ENCODE measurements at regions not wholly inside any gene's neighbourhood (a gene's known extent, or its start where the extent isn't known, plus 50 kb on each side); places are given as distances from the start of the nearest gene placed in this dataset.
"Not testable (repeated sequence)": the region's sequence is repeated elsewhere in the genome, so short reads cannot be mapped to it uniquely, and the experiment has no call there.

DNA sequence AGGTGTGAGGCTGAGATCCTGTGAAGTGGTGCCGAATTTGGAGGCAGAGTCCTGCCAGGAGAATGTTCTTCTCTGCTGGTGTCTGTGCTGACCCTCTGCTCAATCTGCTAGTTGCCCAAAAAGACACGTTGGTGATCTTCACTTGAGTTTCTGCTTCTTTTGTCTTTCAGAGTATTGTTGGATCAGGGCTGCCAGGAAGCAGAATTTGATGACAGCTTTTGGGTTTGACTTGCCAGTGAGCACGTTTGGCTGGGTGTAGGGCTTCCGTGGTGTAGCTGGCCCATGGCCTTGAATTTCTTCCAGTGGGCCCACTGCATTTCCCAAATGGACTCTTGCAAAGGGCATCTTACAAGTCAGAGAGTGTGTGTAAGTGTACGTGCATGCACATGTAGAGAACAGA is 183.9 kb upstream of the IRF2BP2 start:
- dilution Hi-C loops (cut with MboI; ENCODE audit: extremely low pct_ligation_motif_present, low sequenced_read_pairs); H2AFZ ChIP-seq (ENCODE audit: control insufficient read depth, low read length); H3K27me3 ChIP-seq (ENCODE audit: control insufficient read depth, extremely low read depth, insufficient read depth, low read length); H3K4me3 ChIP-seq (ENCODE audit: control insufficient read depth in 2 of 3, extremely low read depth in 1 of 3, insufficient read depth in 2 of 3, low read depth in 1 of 3, low read length in 3 of 3); DNase-seq (ENCODE audit: low read depth, low spot score); FAIRE-seq; H4K20me1 ChIP-seq (ENCODE audit: control insufficient read depth, extremely low read depth, insufficient read depth, low read length); H3K9me3 ChIP-seq (ENCODE audit: control insufficient read depth, low read depth, low read length); H3K4me1 ChIP-seq (ENCODE audit: control insufficient read depth, extremely low read depth, insufficient read depth, low read length); H3K4me2 ChIP-seq (ENCODE audit: control insufficient read depth, extremely low read depth, insufficient read depth, low read depth, low read length); H3K27ac ChIP-seq (ENCODE audit: control insufficient read depth, insufficient read depth, low read length); H3K9ac ChIP-seq (ENCODE audit: control insufficient read depth, extremely low read depth, insufficient read depth, low read length); H3K9me1 ChIP-seq (ENCODE audit: control insufficient read depth, extremely low read depth, insufficient read depth, low read length); H3K79me2 ChIP-seq (ENCODE audit: control insufficient read depth, insufficient read depth, low read length); H3K36me3 ChIP-seq (ENCODE audit: control insufficient read depth in 2 of 2, extremely low read depth in 1 of 2, insufficient read depth in 2 of 2, low read length in 2 of 2): not testable (repeated sequence)

DNA sequence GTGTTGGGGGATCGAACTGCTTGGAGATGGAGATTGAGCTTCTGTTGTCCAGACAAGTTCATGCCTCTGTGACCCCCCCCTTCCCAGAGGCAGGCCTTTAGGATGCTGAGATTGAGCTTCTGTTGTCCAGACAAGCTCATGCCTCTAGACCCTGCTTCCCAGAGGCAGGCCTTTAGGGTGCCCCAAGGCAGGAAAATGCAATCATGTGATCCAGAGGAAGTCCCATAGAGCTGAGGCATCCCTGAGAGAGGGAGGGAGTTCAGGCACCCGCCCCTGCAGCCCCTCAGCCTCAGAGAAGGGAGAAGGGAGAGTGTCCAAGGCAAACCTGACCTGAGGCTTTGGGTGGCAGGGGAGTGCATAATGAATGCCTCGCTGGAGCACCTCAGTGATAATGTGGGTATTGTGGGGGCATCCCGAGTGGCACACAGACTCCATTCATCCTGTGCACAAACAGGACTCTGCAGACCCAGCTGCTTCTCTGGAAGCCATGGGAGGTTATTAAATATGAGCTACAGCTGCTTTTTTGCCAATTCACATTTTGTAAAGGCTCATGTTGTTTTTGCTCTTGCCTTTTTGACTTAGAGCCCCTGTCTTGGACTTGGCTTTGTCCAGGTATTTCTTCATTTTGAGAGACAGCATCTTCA is 182.4 kb upstream of the IRF2BP2 start:
- dilution Hi-C loops (cut with MboI; ENCODE audit: extremely low pct_ligation_motif_present, low sequenced_read_pairs); DNase-seq (ENCODE audit: low read depth, low spot score); H3K9ac ChIP-seq (ENCODE audit: control insufficient read depth, extremely low read depth, insufficient read depth, low read length); H3K79me2 ChIP-seq (ENCODE audit: control insufficient read depth, insufficient read depth, low read length); H3K4me1 ChIP-seq (ENCODE audit: control insufficient read depth, extremely low read depth, insufficient read depth, low read length); H2AFZ ChIP-seq (ENCODE audit: control insufficient read depth, low read length); H3K4me3 ChIP-seq (ENCODE audit: control insufficient read depth in 2 of 3, extremely low read depth in 1 of 3, insufficient read depth in 2 of 3, low read depth in 1 of 3, low read length in 3 of 3); H3K36me3 ChIP-seq (ENCODE audit: control insufficient read depth in 2 of 2, extremely low read depth in 1 of 2, insufficient read depth in 2 of 2, low read length in 2 of 2); H3K9me1 ChIP-seq (ENCODE audit: control insufficient read depth, extremely low read depth, insufficient read depth, low read length); H3K27ac ChIP-seq (ENCODE audit: control insufficient read depth, insufficient read depth, low read length); FAIRE-seq; H4K20me1 ChIP-seq (ENCODE audit: control insufficient read depth, extremely low read depth, insufficient read depth, low read length); H3K9me3 ChIP-seq (ENCODE audit: control insufficient read depth, low read depth, low read length); H3K4me2 ChIP-seq (ENCODE audit: control insufficient read depth, extremely low read depth, insufficient read depth, low read depth, low read length); H3K27me3 ChIP-seq (ENCODE audit: control insufficient read depth, extremely low read depth, insufficient read depth, low read length): not testable (repeated sequence)

DNA sequence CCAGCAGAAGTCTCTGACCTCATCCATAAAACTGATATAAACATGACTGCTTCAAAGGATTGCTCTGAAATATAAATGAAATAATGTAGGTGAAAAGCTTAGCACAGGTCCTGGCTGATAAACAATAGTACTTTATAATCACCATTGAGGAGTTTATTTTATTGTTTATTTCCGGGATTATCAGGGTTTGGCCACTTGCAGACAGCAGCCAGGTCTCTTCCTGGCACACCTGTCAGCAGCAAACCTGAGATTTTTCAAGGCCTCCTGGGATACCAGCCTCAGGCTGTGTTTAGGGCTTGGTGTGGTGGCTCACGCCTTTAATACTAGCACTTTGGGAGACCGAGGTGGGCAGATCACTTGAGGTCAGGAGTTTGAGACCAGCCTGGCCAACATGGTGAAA is 181.6 kb upstream of the IRF2BP2 start:
- dilution Hi-C loops (cut with MboI; ENCODE audit: extremely low pct_ligation_motif_present, low sequenced_read_pairs); H3K27me3 ChIP-seq (ENCODE audit: control insufficient read depth, extremely low read depth, insufficient read depth, low read length); H3K79me2 ChIP-seq (ENCODE audit: control insufficient read depth, insufficient read depth, low read length); H3K4me3 ChIP-seq (ENCODE audit: control insufficient read depth in 2 of 3, extremely low read depth in 1 of 3, insufficient read depth in 2 of 3, low read depth in 1 of 3, low read length in 3 of 3); H3K9ac ChIP-seq (ENCODE audit: control insufficient read depth, extremely low read depth, insufficient read depth, low read length); H2AFZ ChIP-seq (ENCODE audit: control insufficient read depth, low read length); DNase-seq (ENCODE audit: low read depth, low spot score); H3K9me1 ChIP-seq (ENCODE audit: control insufficient read depth, extremely low read depth, insufficient read depth, low read length); FAIRE-seq; H3K36me3 ChIP-seq (ENCODE audit: control insufficient read depth in 2 of 2, extremely low read depth in 1 of 2, insufficient read depth in 2 of 2, low read length in 2 of 2); H3K4me2 ChIP-seq (ENCODE audit: control insufficient read depth, extremely low read depth, insufficient read depth, low read depth, low read length); H3K4me1 ChIP-seq (ENCODE audit: control insufficient read depth, extremely low read depth, insufficient read depth, low read length); H3K27ac ChIP-seq (ENCODE audit: control insufficient read depth, insufficient read depth, low read length); H4K20me1 ChIP-seq (ENCODE audit: control insufficient read depth, extremely low read depth, insufficient read depth, low read length); H3K9me3 ChIP-seq (ENCODE audit: control insufficient read depth, low read depth, low read length): not testable (repeated sequence)

DNA sequence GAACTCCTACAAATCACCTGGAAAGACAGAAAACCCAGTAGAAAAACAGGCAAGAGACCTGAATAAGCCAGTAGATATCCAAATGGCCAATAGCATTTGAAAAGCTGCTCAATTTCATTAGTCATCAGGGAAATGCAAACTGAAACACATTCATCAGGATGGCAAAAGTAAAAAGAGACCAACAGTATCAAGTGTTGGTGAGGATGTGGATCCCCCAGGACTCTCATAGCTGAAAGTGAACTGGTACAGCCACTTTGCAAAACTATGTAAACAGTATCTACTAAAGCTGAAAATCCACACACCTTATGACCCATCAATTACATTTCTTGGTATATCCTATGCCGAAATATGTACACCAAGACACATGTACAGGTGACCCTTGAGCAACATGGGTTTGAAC is 180.4 kb upstream of the IRF2BP2 start:
- H3K4me1 ChIP-seq (ENCODE audit: control insufficient read depth, extremely low read depth, insufficient read depth, low read length); FAIRE-seq; H4K20me1 ChIP-seq (ENCODE audit: control insufficient read depth, extremely low read depth, insufficient read depth, low read length); H3K9me1 ChIP-seq (ENCODE audit: control insufficient read depth, extremely low read depth, insufficient read depth, low read length); H3K79me2 ChIP-seq (ENCODE audit: control insufficient read depth, insufficient read depth, low read length); H3K9ac ChIP-seq (ENCODE audit: control insufficient read depth, extremely low read depth, insufficient read depth, low read length); H3K27ac ChIP-seq (ENCODE audit: control insufficient read depth, insufficient read depth, low read length); H2AFZ ChIP-seq (ENCODE audit: control insufficient read depth, low read length); H3K4me2 ChIP-seq (ENCODE audit: control insufficient read depth, extremely low read depth, insufficient read depth, low read depth, low read length); H3K27me3 ChIP-seq (ENCODE audit: control insufficient read depth, extremely low read depth, insufficient read depth, low read length); H3K4me3 ChIP-seq (ENCODE audit: control insufficient read depth in 2 of 3, extremely low read depth in 1 of 3, insufficient read depth in 2 of 3, low read depth in 1 of 3, low read length in 3 of 3); H3K36me3 ChIP-seq (ENCODE audit: control insufficient read depth in 2 of 2, extremely low read depth in 1 of 2, insufficient read depth in 2 of 2, low read length in 2 of 2); dilution Hi-C loops (cut with MboI; ENCODE audit: extremely low pct_ligation_motif_present, low sequenced_read_pairs); DNase-seq (ENCODE audit: low read depth, low spot score); H3K9me3 ChIP-seq (ENCODE audit: control insufficient read depth, low read depth, low read length): not testable (repeated sequence)

DNA sequence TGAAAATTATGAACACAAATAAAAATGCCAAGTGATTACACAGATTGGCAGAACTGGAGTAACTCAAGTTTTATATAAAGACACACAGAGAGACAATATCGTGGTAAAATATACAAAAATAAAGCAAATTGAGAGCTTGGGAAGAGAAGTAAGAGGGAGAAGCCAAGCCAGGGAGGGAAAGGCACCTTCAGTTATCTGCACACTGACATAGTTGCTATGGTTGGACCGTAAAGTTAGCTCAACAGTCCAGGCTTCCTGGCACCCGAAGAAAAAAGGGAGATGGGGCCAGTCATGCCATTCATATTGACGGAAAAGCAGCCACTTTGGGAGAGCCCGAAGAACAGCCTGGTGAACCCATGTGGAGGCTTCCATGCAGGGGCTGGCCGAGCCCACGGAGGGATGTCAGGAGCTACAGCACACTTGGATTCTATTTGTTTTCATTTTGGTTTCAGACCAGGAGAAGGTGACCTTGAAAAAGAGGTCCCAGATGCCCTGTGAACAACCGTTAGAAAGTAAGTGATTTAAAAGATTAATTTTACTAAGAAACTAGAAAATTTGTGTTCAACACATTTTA is 177.1 kb upstream of the IRF2BP2 start:
- H3K9ac ChIP-seq (ENCODE audit: control insufficient read depth, extremely low read depth, insufficient read depth, low read length); FAIRE-seq; dilution Hi-C loops (cut with MboI; ENCODE audit: extremely low pct_ligation_motif_present, low sequenced_read_pairs); H2AFZ ChIP-seq (ENCODE audit: control insufficient read depth, low read length); H3K4me2 ChIP-seq (ENCODE audit: control insufficient read depth, extremely low read depth, insufficient read depth, low read depth, low read length); H3K79me2 ChIP-seq (ENCODE audit: control insufficient read depth, insufficient read depth, low read length); H3K4me1 ChIP-seq (ENCODE audit: control insufficient read depth, extremely low read depth, insufficient read depth, low read length); H3K27me3 ChIP-seq (ENCODE audit: control insufficient read depth, extremely low read depth, insufficient read depth, low read length); H3K9me1 ChIP-seq (ENCODE audit: control insufficient read depth, extremely low read depth, insufficient read depth, low read length); DNase-seq (ENCODE audit: low read depth, low spot score); H3K4me3 ChIP-seq (ENCODE audit: control insufficient read depth in 2 of 3, extremely low read depth in 1 of 3, insufficient read depth in 2 of 3, low read depth in 1 of 3, low read length in 3 of 3); H4K20me1 ChIP-seq (ENCODE audit: control insufficient read depth, extremely low read depth, insufficient read depth, low read length); H3K27ac ChIP-seq (ENCODE audit: control insufficient read depth, insufficient read depth, low read length); H3K36me3 ChIP-seq (ENCODE audit: control insufficient read depth in 2 of 2, extremely low read depth in 1 of 2, insufficient read depth in 2 of 2, low read length in 2 of 2); H3K9me3 ChIP-seq (ENCODE audit: control insufficient read depth, low read depth, low read length): not testable (repeated sequence)
